Ishikawa (cell line): ENCODE measurements at regions not wholly inside any gene's neighbourhood (a gene's known extent, or its start where the extent isn't known, plus 50 kb on each side); places are given as distances from the start of the nearest gene placed in this dataset.

ENCODE experiments used
- FOXM1 ChIP-seq: IDR thresholded peaks from 2 replicates; pipeline ENCODE4 v1.6.1; 2012; ENCODE audit warnings: low read depth, borderline replicate concordance
- RAD21 ChIP-seq: IDR thresholded peaks from 2 replicates; pipeline ENCODE4 v1.6.1; 2012; ENCODE audit warnings: low read depth
- TAF1 ChIP-seq: IDR thresholded peaks from 2 replicates; pipeline ENCODE4 v1.6.1; 2012; ENCODE audit warnings: low read depth, mild to moderate bottlenecking
- TCF12 ChIP-seq: IDR thresholded peaks from 2 replicates; pipeline ENCODE4 v1.6.1; 2012; ENCODE audit warnings: low read depth
- TEAD4 ChIP-seq: IDR thresholded peaks from 2 replicates; pipeline ENCODE4 v1.6.1; 2012
- USF1 ChIP-seq: IDR thresholded peaks from 2 replicates; pipeline ENCODE4 v1.6.1; 2012
- YY1 ChIP-seq: IDR thresholded peaks from 2 replicates; pipeline ENCODE4 v1.6.1; 2012; ENCODE audit warnings: low read depth

- no peak for TF ChIP-seq TEAD4
- no peak for TF ChIP-seq TCF12
- TF ChIP-seq TAF1: no peak
- TF ChIP-seq RAD21: no peak
- no peak for TF ChIP-seq YY1
- TF ChIP-seq FOXM1: no peak
- TF ChIP-seq USF1: no peak
Observed at GRCh38 chr22:47740109-47740805, 977.8 kb downstream of the TBC1D22A start.
